ENCODE measurements at regions not wholly inside any gene's neighbourhood (a gene's known extent, or its start where the extent isn't known, plus 50 kb on each side); places are given as distances from the start of the nearest gene placed in this dataset.

DNA sequence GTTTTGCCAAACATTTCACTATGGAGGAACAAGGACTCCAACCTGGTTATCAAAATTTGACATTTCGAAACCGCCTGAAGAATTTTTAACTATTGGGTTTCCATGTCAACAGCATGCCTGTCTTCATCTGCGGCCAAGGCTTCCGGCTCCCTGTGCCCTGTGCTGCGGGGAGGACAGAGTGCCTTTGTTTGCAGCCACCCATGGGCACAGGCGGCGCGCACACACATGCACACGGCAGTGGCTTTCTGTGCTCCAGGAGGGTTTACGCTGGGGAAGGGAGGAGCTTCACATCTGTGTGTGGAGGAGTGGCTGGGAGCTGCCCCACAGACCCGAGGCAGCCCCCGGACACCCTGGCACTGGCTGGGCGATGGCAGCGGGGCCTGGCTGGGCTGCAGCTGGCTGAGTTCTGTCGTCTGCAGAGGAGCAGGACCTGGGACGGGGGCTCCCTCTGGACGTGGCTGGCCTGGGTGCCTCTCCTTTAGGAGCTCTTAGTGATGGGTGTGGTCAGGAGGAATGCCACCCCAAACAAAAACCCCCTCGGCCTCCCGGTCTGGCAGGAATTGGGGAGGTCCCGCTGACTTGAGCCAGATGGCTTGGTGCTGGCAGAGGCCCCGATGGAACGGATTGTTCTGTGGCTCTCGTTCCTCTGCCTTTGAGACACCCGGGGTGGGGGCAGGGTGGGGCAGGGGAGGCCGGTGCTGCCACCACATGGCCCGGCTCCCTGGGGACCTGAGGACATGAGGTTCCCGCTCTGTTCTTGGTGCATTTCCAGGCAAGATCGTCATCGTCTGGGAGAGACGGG lies 1290.9 kb downstream of the BRD1 start:
- DNase-seq (ENCODE audit: low read depth in 2 of 3, low spot score in 2 of 3) = no peak

DNA sequence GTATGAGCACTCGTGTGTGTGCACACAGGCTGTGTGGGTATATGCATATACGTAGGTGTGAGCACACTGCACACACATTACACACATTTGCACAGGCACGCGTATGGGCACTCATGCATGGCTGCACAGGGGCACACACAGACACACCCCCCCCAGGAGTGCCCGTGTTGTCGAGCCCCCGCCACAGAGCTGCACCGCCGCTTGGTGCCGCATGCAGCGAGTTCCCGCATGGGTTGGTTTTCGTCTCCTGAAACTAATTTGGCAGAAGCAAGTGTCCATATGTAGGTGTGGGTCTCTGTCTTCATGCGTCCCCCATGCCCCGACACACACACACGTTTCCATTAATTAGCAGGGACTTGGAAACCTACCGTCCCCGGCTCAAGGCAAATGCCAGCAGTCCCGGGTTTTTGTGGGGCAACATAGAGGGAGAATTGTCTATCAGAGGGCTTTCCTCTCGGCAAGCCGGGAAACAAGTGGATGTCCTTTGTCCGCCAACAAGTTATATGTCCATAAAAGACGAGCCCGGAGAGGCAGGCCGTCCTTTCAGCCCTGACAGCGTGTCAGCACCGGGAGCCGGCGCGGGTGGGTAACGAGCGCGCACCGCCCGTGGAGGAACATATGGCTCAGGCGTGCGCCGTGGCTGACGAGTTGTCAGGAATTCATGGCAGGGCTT lies 1291.7 kb downstream of the BRD1 start:
- DNase-seq (ENCODE audit: low read depth in 2 of 3, low spot score in 2 of 3) = no peak

DNA sequence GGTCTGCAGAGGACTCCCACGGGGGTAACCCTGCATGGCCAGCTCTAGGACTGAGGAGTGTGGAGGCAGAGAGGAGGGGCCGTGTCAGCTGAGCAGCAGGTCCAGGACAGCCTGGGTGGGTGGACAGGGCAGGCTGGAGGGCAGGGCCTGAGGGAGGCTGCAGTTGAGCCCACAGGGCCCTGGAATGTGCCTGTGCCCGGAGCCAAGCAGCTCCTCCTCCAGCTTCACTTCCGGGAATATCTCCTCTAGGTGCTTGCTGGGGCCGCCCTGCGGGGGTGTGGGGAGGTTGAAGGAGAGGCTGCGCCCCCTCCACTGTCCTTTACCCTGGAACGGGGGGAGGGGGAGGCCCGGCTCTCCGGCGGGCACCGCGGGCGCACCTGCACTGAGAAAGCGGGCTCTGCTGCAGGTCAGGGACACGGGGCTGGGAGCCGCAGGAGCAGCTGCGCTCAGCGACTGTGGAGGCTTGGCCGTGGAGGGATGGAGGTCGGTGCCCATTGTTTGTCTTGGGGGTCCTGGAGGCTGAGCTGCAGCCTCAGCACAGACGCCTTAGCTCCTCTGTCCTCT lies 1293.2 kb downstream of the BRD1 start:
- no peak for DNase-seq (ENCODE audit: low read depth in 2 of 3, low spot score in 2 of 3)

DNA sequence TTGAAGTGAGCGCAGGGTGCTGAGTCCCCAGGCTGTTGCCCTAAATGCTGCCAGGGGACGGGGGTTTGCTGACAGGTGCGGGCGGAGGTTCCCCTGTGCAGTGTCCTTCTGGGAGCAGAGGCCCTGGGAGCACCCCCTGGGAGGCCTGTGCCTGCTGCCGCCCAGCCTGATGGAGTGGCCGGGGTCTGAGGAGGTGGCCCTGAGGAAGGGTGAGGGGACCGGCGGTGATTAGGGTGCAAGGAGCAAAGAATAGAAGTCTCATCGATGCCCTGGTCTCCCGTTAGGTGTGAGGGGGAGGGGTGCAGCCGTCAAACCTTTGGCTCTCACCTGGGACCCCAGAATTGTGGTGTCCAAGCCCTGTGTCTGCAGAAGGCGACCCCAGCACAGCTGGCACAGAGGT lies 1294.7 kb downstream of the BRD1 start:
- no peak for DNase-seq (ENCODE audit: low read depth in 2 of 3, low spot score in 2 of 3)

DNA sequence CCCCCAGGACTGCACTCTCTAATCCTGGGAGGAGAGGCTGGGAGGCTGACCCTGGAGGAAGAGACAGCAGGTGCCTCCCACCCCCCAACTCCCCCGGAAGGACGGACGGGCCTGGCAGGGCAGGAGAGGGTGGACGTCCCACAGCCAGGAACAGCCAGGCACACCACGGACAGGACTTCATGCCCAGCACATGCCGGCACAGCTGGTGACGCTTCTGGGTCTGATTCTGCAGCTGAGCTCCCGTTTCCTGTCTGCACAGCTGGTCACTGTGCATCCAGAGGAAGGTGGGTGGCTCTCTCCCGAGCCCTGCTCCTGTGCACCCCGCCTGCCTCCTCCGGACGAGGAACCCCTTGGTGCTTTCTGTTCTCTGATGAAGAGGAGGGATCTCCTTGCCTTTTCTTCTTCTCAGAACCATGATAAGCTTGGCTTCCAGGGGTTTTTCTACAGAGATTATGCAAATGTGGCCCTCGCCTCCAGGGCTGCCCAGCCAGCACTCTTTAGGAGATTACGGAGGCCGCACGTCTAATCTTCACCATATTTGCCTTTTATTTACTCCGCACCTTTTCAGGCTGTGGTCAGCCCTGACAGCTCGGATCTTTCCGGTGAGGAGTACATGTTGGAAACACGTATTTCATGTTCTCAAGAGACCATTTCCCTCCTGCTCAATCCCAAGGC lies 1295.8 kb downstream of the BRD1 start:
- DNase-seq (ENCODE audit: low read depth in 2 of 3, low spot score in 2 of 3) = no peak

DNA sequence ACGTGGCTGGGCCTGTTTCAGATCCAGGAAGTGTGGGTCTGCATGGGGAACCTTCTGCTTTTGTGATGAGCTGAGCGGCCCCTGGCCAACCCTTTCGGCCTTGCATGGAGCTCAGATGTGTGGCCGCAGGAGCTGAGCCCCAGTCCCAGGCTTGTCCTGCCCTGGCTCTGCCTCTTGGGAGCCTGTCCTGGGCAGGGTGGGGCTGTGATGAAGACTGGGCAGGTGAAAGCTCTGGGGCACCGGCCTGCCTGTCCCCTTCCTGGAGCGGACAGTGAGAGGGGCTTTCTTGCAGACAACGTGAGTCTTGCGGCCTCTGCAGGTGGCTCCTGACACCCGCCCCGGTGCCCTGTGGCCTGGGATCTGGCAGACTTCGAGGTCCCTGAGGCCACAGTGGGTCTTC lies 1296.6 kb downstream of the BRD1 start:
- no peak for DNase-seq (ENCODE audit: low read depth in 2 of 3, low spot score in 2 of 3)

DNA sequence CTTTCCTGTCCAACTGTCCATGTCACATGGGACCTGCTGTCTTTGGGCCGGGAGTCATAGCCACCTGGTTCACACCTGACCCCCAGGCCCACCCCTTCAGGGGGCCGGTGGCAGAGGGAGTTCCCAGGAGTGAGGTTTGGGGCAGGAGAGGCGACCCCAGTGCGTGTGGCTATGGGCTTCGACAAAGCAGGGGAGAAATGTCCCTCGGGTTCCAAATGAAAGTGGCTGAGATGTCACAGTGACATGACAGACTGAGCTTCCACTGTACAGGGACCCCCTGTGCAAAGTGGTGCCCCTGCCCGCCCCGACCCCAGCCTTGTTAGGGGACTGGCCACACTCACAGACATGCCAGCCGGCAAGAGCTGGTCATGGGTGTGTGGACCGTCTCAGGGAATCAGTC lies 1297.0 kb downstream of the BRD1 start:
- no peak for DNase-seq (ENCODE audit: low read depth in 2 of 3, low spot score in 2 of 3)

DNA sequence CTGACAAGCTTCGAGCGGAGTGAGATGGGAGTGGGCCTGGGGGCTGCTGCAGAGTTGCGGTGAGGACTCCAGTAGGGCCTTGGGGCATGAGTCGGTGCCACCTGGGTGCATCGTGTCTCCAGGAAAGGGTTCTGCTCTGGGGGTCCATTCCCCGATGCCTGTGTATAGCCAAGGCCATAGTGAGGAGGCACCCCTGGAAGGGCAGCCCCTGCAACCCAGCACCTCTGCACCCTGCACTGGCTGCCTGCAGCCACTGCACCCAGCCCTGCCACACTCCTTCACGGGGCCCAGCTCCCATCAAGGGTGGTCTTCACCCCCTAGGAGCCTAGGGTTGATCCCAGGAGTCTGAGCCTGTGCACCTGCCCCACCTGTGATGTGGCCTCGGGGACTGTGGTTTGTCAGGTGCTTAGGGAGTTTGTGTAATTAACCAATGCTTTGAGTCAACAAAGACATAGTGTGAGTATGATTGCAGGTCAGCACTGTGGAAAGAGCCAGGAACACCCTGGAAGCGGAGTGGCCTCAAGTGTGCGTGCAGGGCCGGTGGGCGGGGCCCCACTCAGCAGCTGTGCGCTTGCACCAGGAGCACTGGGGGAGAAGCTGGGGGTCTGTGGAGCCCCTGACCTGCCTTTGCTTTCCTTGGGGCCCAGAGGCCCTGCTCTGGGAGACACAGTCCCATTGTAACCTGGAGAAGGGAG lies 1299.3 kb downstream of the BRD1 start:
- no peak for DNase-seq (ENCODE audit: low read depth in 2 of 3, low spot score in 2 of 3)

DNA sequence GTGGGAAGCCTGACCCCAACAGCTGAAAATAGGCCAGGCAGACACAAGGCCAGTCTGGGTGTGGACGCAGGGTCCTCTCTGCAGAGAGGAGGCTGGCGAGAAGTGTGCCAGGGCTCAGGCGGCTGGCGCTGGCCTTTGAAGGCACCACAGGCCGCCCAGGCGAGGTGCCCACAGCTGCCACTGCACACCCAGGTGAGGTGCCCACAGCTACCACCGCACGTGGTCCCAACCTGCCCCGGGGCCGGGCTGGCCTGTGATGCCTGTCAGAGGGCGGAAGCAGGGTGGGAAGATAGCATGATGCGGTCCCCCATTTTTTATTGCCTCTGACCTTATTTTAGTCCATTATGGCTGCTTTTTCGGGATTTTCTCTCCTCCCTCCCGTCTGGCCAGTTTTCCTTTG lies 1303.9 kb downstream of the BRD1 start:
- no peak for DNase-seq (ENCODE audit: low read depth in 2 of 3, low spot score in 2 of 3)

DNA sequence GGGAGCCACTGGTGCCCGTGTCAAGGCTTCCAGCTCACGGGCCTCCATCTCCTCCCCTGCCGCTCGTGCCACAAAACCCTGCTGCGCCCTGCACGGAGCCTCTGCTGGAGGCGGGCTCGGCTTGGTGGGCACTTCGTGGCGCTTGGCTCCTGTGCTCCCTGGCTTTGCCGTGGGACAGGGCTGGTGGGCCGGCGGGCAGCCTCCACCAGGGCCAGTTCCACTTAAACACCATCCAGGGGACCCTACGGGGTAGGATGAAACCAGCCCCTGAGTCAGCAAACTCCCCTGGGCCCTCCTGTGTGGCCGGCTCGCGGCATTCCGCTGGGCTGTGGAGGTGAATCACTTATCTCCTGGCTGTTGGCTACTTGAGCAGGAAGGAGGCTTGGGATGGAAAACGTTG lies 1304.6 kb downstream of the BRD1 start:
- DNase-seq (ENCODE audit: low read depth in 2 of 3, low spot score in 2 of 3) = no peak

DNA sequence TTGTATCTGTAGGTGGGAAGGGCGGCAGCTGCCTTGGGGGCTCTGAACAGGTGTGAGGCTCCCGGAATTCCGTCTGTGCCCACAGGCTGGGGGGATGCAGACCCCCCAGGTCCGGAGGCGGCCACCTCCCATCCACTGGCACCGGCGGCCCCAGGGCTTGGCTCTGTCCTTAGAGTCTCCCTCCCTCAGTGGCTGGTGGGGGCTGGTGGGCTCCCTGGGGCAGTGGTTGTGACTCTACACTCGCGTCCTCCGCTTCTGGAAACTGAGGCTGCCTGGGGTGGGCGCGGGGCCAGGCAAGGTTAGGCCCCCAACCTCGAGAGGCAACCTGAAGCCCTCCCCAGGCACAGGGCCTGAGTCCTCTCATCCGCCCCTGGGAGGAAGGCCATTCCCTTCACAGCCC lies 1305.4 kb downstream of the BRD1 start:
- DNase-seq (ENCODE audit: low read depth in 2 of 3, low spot score in 2 of 3) = no peak

DNA sequence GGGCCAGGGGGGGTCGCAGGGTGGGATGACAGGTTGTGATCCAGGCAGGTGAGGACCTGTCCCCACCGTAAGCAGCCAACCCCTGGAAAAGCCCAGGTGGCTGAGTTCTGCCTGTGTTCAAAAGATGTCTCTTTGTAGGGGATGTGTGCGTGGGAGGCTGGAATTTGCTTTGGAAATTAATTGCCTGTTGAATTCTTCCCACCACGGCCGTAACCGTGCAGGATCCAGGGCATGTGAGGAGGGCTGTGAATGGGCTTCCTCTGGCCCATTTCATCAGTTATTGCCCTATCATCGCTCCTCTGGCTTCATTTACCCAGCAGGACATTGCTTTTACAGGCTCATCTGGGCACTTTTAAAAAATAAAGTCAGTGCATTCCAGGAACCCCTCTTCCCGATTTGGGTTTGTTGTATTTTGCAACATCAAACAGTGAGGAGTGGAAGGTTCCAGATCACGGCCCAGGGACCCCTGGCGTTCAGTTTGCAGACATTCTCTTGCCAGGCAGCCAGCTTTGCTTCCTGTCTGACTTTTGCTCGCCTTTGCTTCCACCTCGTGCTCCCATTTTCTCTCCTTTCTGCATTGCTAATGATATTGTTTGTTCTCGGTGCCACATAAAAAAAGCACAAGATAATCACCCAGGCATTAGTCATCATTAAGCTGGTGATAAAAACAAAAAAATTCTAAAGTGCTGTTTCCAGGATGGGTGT lies 1306.6 kb downstream of the BRD1 start:
- no peak for DNase-seq (ENCODE audit: low read depth in 2 of 3, low spot score in 2 of 3)

DNA sequence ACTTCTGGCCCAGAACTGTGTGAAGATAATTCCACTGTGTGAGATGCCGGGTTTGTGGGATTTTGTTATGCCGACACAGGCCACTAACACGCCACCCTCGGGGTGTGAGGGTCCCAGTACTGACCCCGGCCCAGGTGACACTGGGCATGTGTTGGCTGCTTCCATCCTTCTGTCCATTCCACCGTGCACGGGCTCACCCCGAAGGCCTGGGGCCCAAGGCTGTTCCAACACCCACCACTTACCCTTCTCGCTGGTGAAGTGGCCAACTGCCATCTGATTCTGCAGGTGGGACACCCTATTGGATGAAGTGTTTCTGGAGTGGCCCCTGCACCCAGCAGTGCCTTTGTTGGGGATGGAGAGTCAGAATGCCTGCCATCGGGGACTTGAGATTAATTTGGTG lies 1307.5 kb downstream of the BRD1 start:
- no peak for DNase-seq (ENCODE audit: low read depth in 2 of 3, low spot score in 2 of 3)

DNA sequence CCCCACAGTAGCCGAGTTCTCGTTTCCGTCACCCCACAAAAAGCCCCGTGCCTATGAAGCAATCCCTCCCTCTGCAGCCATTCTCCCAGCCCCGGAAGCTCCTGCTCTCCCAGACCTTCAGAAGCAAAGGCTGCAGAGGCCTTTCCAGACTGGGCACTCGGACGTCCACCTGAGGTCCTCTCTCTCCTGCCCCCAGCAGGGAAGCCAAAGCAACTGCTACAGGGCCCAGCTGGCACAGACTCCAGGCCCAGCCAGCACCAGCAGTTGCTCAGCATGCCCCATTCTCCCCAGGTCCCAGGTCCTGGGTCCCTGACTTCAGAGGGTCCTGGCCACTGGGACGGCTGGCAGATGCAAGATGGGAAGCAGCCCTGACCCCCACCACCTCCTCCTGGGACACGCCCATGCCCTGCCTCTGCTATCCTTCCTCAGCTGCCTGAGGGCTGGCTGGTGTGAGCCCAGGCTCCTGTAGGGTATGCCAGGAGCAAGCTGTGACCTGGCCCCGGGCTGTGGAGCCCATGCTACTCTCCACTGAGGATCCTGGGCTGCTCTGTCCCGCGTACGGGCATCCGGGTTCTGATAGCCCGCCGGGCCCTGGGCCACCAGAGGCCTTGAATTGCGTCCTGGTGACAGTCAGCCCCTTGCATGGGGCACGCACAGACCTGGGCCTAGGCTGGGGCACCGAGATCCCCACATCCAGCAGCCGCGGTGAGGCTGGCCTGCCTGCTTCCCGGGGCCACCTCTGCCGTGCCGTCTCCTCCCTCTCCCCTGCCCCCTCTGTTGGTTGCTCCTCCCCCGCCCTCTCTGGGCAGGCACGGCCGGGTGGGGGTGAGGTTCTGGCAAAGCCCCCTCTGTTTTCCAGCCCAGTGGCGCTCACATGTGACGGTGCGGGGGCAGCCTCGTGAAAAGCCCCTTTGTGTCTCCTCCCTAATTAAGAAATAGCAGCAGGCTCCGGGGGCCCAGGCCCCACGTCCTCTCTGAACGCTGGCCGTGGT lies 1310.3 kb downstream of the BRD1 start:
- no peak for DNase-seq (ENCODE audit: low read depth in 2 of 3, low spot score in 2 of 3)

DNA sequence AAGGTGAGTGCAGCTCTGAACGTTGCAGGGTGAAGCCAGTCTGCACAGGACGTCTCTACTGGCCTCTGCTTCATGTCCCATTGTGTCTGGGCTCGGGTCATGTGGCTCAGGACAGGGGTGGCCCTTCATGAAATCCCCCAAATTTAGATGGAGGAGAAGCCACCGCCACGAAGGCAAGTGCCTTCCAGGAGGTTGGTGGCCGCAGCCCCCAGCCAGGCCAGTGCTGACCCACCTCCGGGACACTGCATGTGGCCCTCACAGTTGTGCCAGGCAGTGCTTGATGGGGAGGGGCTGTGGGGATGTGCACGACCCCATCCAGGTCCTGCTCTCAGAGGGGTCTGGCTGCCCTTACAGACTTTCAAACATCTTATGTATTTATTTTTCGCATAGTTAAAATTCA lies 1311.1 kb downstream of the BRD1 start:
- DNase-seq (ENCODE audit: low read depth in 2 of 3, low spot score in 2 of 3) = no peak

DNA sequence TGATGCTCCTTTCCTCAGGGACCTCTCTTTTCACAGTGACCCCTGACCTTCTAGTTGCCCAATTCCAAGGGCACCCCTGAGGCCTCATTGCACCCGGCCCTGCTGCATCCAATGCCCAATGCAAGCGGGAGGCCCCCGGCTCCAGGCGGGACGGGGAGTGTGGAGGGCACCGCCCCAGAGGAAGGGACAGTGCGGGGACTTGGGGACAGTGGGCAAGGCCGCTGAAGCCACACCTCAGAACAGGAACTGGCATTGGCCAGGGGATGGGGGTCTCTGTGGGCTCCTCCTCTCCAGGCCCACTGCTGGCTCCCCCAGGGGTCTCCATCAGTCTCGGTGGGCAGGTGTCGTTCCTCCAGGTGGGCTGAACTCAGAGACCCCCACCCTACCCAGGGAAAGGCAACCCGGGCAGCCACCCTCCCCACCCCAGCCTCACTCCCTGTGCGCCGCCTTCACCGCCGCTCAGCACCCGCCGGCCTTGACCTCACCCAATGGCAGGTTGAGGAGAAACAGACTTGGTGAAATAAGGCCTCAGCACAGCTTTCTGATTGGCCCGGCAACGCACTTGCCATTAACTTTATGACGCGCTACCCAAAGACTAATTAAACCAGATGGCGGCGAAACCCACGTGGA lies 1312.0 kb downstream of the BRD1 start:
- DNase-seq (ENCODE audit: low read depth in 2 of 3, low spot score in 2 of 3) = no peak

DNA sequence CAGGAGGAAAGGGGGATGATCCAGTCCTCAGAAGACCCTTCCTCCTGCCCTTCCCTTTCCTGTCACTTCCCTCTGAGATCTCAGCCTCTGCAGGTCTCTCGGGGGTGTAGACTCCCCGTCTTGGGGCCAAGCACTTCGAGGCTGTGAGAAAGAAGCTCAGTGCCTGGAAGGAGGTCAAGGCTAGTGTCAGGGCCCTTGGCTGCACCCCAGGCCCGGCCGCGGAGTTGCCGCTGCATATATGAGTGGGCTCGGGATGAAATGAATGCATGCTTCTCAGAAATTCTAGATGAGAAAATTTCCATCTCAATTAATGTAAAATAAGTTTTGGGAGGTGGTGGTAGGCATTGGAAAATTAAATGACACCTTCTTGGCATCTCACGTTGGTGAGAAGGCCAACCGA lies 1313.7 kb downstream of the BRD1 start:
- DNase-seq (ENCODE audit: low read depth in 2 of 3, low spot score in 2 of 3) = no peak

DNA sequence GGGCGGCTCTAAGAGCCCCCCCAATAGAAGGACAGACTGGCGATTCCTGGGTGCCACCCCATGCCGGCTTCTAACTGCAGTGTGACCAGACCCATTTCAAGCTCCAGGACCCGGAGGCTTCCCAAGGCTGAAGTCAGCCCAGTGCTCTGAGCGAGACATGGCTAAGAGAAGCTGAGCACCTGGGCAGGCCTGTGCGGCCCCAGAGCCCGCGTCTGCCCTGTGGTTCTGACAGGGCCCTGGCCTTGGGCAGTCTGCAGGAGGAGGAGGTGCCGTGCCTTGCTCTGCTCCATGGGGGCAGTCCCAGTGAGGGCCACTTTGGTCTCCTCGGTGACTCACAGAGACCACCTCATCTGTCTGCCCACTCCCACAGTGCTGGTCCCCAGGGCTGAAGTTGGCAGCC lies 1314.2 kb downstream of the BRD1 start:
- DNase-seq (ENCODE audit: low read depth in 2 of 3, low spot score in 2 of 3) = no peak

Data from hematopoietic multipotent progenitor cell (in vitro differentiated cells).